ENCODE measurements at regions not wholly inside any gene's neighbourhood (a gene's known extent, or its start where the extent isn't known, plus 50 kb on each side); places are given as distances from the start of the nearest gene placed in this dataset.

- TF ChIP-seq YY1 (IDR thresholded peaks at IDR 0.05; ENCODE audit: insufficient read depth, insufficient read length): no peak
- TF ChIP-seq ZNF274 (IDR thresholded peaks at IDR 0.05; ENCODE audit: low read depth, low read length): no peak
Observed at GRCh38 chr12:112573141-112573540, 154.4 kb downstream of the PTPN11 start.
